ENCODE measurements at regions not wholly inside any gene's neighbourhood (a gene's known extent, or its start where the extent isn't known, plus 50 kb on each side); places are given as distances from the start of the nearest gene placed in this dataset.

GRCh38 chr3:98969295-98969694, 67.8 kb upstream of the DCBLD2 start:
- H3K27me3 Mint-ChIP-seq (ENCODE audit: low read depth) = no peaks in the 10 kb centered on the region
- no peaks in the 10 kb centered on the region for H3K4me1 Mint-ChIP-seq
- no peak overlapping the region for H3K27ac ChIP-seq (ENCODE audit: insufficient read length, low read depth, low read length)

More at GRCh38 chr3:98969295-98969694, 67.8 kb upstream of the DCBLD2 start:
- H2BK15ac ChIP-seq (ENCODE audit: low read depth, low read length) = no peak overlapping the region
- no peak for TF ChIP-seq CTCF (conservative IDR thresholded peaks at IDR 0.05)
- H3K23ac ChIP-seq (ENCODE audit: insufficient read length, low read depth, low read length) = no peak overlapping the region
- no peak overlapping the region for H3K27ac Mint-ChIP-seq
- no peaks in the 10 kb centered on the region for H3K9me3 ChIP-seq (ENCODE audit: control insufficient read depth, low read depth, low read length)
- H3K4ac ChIP-seq (ENCODE audit: low read depth, low read length) = no peak overlapping the region
- H4K91ac ChIP-seq (ENCODE audit: insufficient read length, low read depth, low read length) = no peak overlapping the region
- no peak for DNase-seq
- H3K14ac ChIP-seq (ENCODE audit: insufficient read depth, low read length) = no peak overlapping the region
- no peaks in the 10 kb centered on the region; the same call in 1 of the 2 replicates for H3K4me1 ChIP-seq (ENCODE audit: insufficient read depth, low read length)
- no peak overlapping the region for H3T11ph ChIP-seq (ENCODE audit: low read length)
- H3K56ac ChIP-seq (ENCODE audit: insufficient read length, low read depth, low read length) = no peak overlapping the region
- H2BK20ac ChIP-seq (ENCODE audit: low read depth, low read length, poor library complexity, severe bottlenecking) = no peak overlapping the region
- H3K9ac ChIP-seq (ENCODE audit: extremely low read depth, insufficient read length, low read length) = no peak overlapping the region
- no peak overlapping the region for H2AK5ac ChIP-seq (ENCODE audit: insufficient read length, low read length)
- H3K79me2 ChIP-seq (ENCODE audit: insufficient read depth, low read length) = no peaks in the 10 kb centered on the region
- no peak overlapping the region for H3K4me3 Mint-ChIP-seq
- no peak overlapping the region for H2AFZ ChIP-seq (ENCODE audit: low read length)
- peaks cover 0 to 3% (median 3%) of the 10 kb centered on the region in 3 experiments; a peak in 3 of 7 replicates for H3K36me3 Mint-ChIP-seq (ENCODE audit: insufficient read depth in 1 of 3, low read depth in 3 of 3)
- H3K18ac ChIP-seq (ENCODE audit: insufficient read length, low read depth, low read length) = no peak overlapping the region
- no peak overlapping the region for H4K8ac ChIP-seq (replicated peaks; ENCODE audit: insufficient read length, low read depth, low read length)
- no peaks in the 10 kb centered on the region for H3K79me1 ChIP-seq (ENCODE audit: insufficient read depth, low read depth, low read length, poor library complexity, severe bottlenecking)
- no peak overlapping the region for H2BK12ac ChIP-seq (ENCODE audit: insufficient read length, low read depth, low read length)
- H3K9me3 Mint-ChIP-seq = peaks cover 0 to 3% of the 10 kb centered on the region in 2 experiments; a peak in 1 of 5 replicates
- no peaks in the 10 kb centered on the region for H4K20me1 ChIP-seq (ENCODE audit: control insufficient read depth, insufficient read depth, insufficient read length)
- no peak overlapping the region for H2BK5ac ChIP-seq (ENCODE audit: insufficient read length, low read length)
- H3K27me3 ChIP-seq (ENCODE audit: insufficient read depth, low read length) = no peaks in the 10 kb centered on the region
- no peaks in the 10 kb centered on the region for H3K23me2 ChIP-seq (ENCODE audit: insufficient read length, low read depth, low read length, poor library complexity, severe bottlenecking)
- no peak overlapping the region for H2BK120ac ChIP-seq (ENCODE audit: low read depth, low read length, poor library complexity, severe bottlenecking)
- H4K5ac ChIP-seq (ENCODE audit: insufficient read length, low read depth, low read length) = no peak overlapping the region
- H3K4me2 ChIP-seq (ENCODE audit: insufficient read depth, insufficient read length, low read length) = no peak overlapping the region
